VCaP (cell line): ENCODE measurements at regions not wholly inside any gene's neighbourhood (a gene's known extent, or its start where the extent isn't known, plus 50 kb on each side); places are given as distances from the start of the nearest gene placed in this dataset.

Experiments used
- H3K27ac ChIP-seq: fragments of 450-650 bp; 2 replicates; pipeline ENCODE4 v1.5.1; 2017
- CTCF ChIP-seq: fragments of 450-650 bp; conservative IDR thresholded peaks from 2 replicates; pipeline ENCODE4 v1.5.1; 2017; ENCODE audit warnings: mild to moderate bottlenecking, moderate library complexity

- no peak overlapping the region for H3K27ac ChIP-seq
- no peak for TF ChIP-seq CTCF
Observed at GRCh38 chr9:29882767-29883166, 2309.5 kb upstream of the C9orf72 start.

GRCh38 chr9:29906065-29906464 is 2332.8 kb upstream of the C9orf72 start:
- no peak for TF ChIP-seq CTCF

GRCh38 chr9:29928072-29928471 is 2354.8 kb upstream of the C9orf72 start:
- no peak for TF ChIP-seq CTCF
- no peak overlapping the region for H3K27ac ChIP-seq

More at GRCh38 chr9:29906065-29906464, 2332.8 kb upstream of the C9orf72 start:
- no peak overlapping the region for H3K27ac ChIP-seq

- H3K27ac ChIP-seq = no peak overlapping the region
- no peak for TF ChIP-seq CTCF
Observed at GRCh38 chr9:29939559-29939958, 2366.3 kb upstream of the C9orf72 start.

- TF ChIP-seq CTCF = no peak
- H3K27ac ChIP-seq = no peak overlapping the region
Observed at GRCh38 chr9:29945012-29945411, 2371.7 kb upstream of the C9orf72 start.

- no peak overlapping the region for H3K27ac ChIP-seq
- no peak for TF ChIP-seq CTCF
Observed at GRCh38 chr9:29958469-29958868, 2385.2 kb upstream of the C9orf72 start.

GRCh38 chr9:29965834-29966233 is 2392.6 kb upstream of the C9orf72 start:
- no peak for TF ChIP-seq CTCF
- H3K27ac ChIP-seq = no peak overlapping the region

- H3K27ac ChIP-seq = no peak overlapping the region
- TF ChIP-seq CTCF = no peak
Observed at GRCh38 chr9:29966247-29966646, 2393.0 kb upstream of the C9orf72 start.
